AG09309 (cell line): ENCODE measurements at regions not wholly inside any gene's neighbourhood (a gene's known extent, or its start where the extent isn't known, plus 50 kb on each side); places are given as distances from the start of the nearest gene placed in this dataset.

Source experiments
- DNase-seq: peaks from one replicate; pipeline ENCODE4 v3.0.0-alpha.2; 2010; ENCODE audit warnings: low read depth
- H3K4me3 ChIP-seq: 2 replicates; pipeline ENCODE4 v1.5.1; 2011; ENCODE audit warnings: mild to moderate bottlenecking, low read depth, low read length, moderate library complexity; ENCODE audit not compliant: control insufficient read depth
- CTCF ChIP-seq: IDR thresholded peaks from 2 replicates; pipeline ENCODE4 v1.5.1; 2011; ENCODE audit warnings: mild to moderate bottlenecking, low read depth, low read length, inconsistent platforms; ENCODE audit not compliant: insufficient read depth, control insufficient read depth; ENCODE audit errors: missing control alignments

- H3K4me3 ChIP-seq, result no peak overlapping the region
- TF ChIP-seq CTCF, result no peak
- DNase-seq, result no peak
These were observed 242.9 kb downstream of the CDH11 start for GRCh38 chr16:64878940-64879339.

GRCh38 chr16:64872101-64872500, 249.8 kb downstream of the CDH11 start:
- no peak for DNase-seq
- TF ChIP-seq CTCF, result no peak
- H3K4me3 ChIP-seq, result no peak overlapping the region

- TF ChIP-seq CTCF, result no peak
- no peak overlapping the region for H3K4me3 ChIP-seq
- DNase-seq, result no peak
These were observed 251.0 kb downstream of the CDH11 start for GRCh38 chr16:64870859-64871258.

GRCh38 chr16:64869781-64870180, 252.1 kb downstream of the CDH11 start:
- DNase-seq, result no peak
- H3K4me3 ChIP-seq, result no peak overlapping the region
- TF ChIP-seq CTCF, result no peak

- H3K4me3 ChIP-seq, result no peak overlapping the region
- TF ChIP-seq CTCF, result no peak
- no peak for DNase-seq
These were observed 255.8 kb downstream of the CDH11 start for GRCh38 chr16:64866021-64866420.

- no peak overlapping the region for H3K4me3 ChIP-seq
- DNase-seq, result no peak
- no peak for TF ChIP-seq CTCF
These were observed 256.7 kb downstream of the CDH11 start for GRCh38 chr16:64865069-64865696.
